ENCODE measurements at regions not wholly inside any gene's neighbourhood (a gene's known extent, or its start where the extent isn't known, plus 50 kb on each side); places are given as distances from the start of the nearest gene placed in this dataset.

- Histone ChIP-seq H3K4me3 (ENCODE audit: low read depth, low read length) (no peak overlapping the region), H3K27me3 (ENCODE audit: control insufficient read depth, insufficient read depth, low read length) (no peaks in the 10 kb centered on the region), H3K4me1 (ENCODE audit: control insufficient read depth, insufficient read depth, low read length) (peaks cover 12% of the 10 kb centered on the region), H3K9me3 (ENCODE audit: control insufficient read depth, insufficient read depth, low read length) (no peaks in the 10 kb centered on the region), H3K9ac (ENCODE audit: low read depth, low read length) (no peak overlapping the region), H3K36me3 (ENCODE audit: control insufficient read depth, insufficient read depth, low read length) (no peaks in the 10 kb centered on the region)
Measured at GRCh38 chr19:46926170-46927071, 65.6 kb downstream of the ARHGAP35 start.

GRCh38 chr19:46927106-46927505 lies 66.3 kb downstream of the ARHGAP35 start:
- no peaks in the 10 kb centered on the region for H3K9me3 ChIP-seq (ENCODE audit: control insufficient read depth, insufficient read depth, low read length)
- H3K9ac ChIP-seq (ENCODE audit: low read depth, low read length), result no peak overlapping the region
- H3K27me3 ChIP-seq (ENCODE audit: control insufficient read depth, insufficient read depth, low read length), result no peaks in the 10 kb centered on the region
- H3K4me1 ChIP-seq (ENCODE audit: control insufficient read depth, insufficient read depth, low read length), result peaks cover 12% of the 10 kb centered on the region
- H3K36me3 ChIP-seq (ENCODE audit: control insufficient read depth, insufficient read depth, low read length), result no peaks in the 10 kb centered on the region
- H3K4me3 ChIP-seq (ENCODE audit: low read depth, low read length), result no peak overlapping the region

GRCh38 chr19:46927893-46928292 lies 67.1 kb downstream of the ARHGAP35 start:
- Histone ChIP-seq H3K27me3 (ENCODE audit: control insufficient read depth, insufficient read depth, low read length) (no peaks in the 10 kb centered on the region), H3K36me3 (ENCODE audit: control insufficient read depth, insufficient read depth, low read length) (no peaks in the 10 kb centered on the region), H3K9me3 (ENCODE audit: control insufficient read depth, insufficient read depth, low read length) (no peaks in the 10 kb centered on the region), H3K9ac (ENCODE audit: low read depth, low read length) (no peak overlapping the region), H3K4me1 (ENCODE audit: control insufficient read depth, insufficient read depth, low read length) (peaks cover 12% of the 10 kb centered on the region), H3K4me3 (ENCODE audit: low read depth, low read length) (no peak overlapping the region)

GRCh38 chr19:46928951-46929350 lies 68.2 kb downstream of the ARHGAP35 start:
- H3K4me1 ChIP-seq (ENCODE audit: control insufficient read depth, insufficient read depth, low read length), result peaks cover 12% of the 10 kb centered on the region

GRCh38 chr19:46931202-46931601 lies 70.4 kb downstream of the ARHGAP35 start:
- no peaks in the 10 kb centered on the region for H3K36me3 ChIP-seq (ENCODE audit: control insufficient read depth, insufficient read depth, low read length)
- H3K4me1 ChIP-seq (ENCODE audit: control insufficient read depth, insufficient read depth, low read length), result peaks cover 6% of the 10 kb centered on the region
- no peaks in the 10 kb centered on the region for H3K9me3 ChIP-seq (ENCODE audit: control insufficient read depth, insufficient read depth, low read length)
- H3K27me3 ChIP-seq (ENCODE audit: control insufficient read depth, insufficient read depth, low read length), result no peaks in the 10 kb centered on the region
- H3K9ac ChIP-seq (ENCODE audit: low read depth, low read length), result no peak overlapping the region
- H3K4me3 ChIP-seq (ENCODE audit: low read depth, low read length), result no peak overlapping the region

More at GRCh38 chr19:46928951-46929350, 68.2 kb downstream of the ARHGAP35 start:
- Histone ChIP-seq H3K36me3 (ENCODE audit: control insufficient read depth, insufficient read depth, low read length) (no peaks in the 10 kb centered on the region), H3K27me3 (ENCODE audit: control insufficient read depth, insufficient read depth, low read length) (no peaks in the 10 kb centered on the region), H3K9me3 (ENCODE audit: control insufficient read depth, insufficient read depth, low read length) (no peaks in the 10 kb centered on the region), H3K4me3 (ENCODE audit: low read depth, low read length) (no peak overlapping the region), H3K9ac (ENCODE audit: low read depth, low read length) (no peak overlapping the region)

GRCh38 chr19:46932346-46932745 lies 71.5 kb downstream of the ARHGAP35 start:
- Histone ChIP-seq H3K4me3 (ENCODE audit: low read depth, low read length) (no peak overlapping the region), H3K4me1 (ENCODE audit: control insufficient read depth, insufficient read depth, low read length) (no peaks in the 10 kb centered on the region), H3K36me3 (ENCODE audit: control insufficient read depth, insufficient read depth, low read length) (no peaks in the 10 kb centered on the region), H3K9me3 (ENCODE audit: control insufficient read depth, insufficient read depth, low read length) (no peaks in the 10 kb centered on the region), H3K27me3 (ENCODE audit: control insufficient read depth, insufficient read depth, low read length) (no peaks in the 10 kb centered on the region), H3K9ac (ENCODE audit: low read depth, low read length) (no peak overlapping the region)

- Histone ChIP-seq H3K27me3 (ENCODE audit: control insufficient read depth, insufficient read depth, low read length) (no peaks in the 10 kb centered on the region), H3K36me3 (ENCODE audit: control insufficient read depth, insufficient read depth, low read length) (no peaks in the 10 kb centered on the region), H3K4me1 (ENCODE audit: control insufficient read depth, insufficient read depth, low read length) (no peaks in the 10 kb centered on the region), H3K9ac (ENCODE audit: low read depth, low read length) (no peak overlapping the region), H3K4me3 (ENCODE audit: low read depth, low read length) (no peak overlapping the region), H3K9me3 (ENCODE audit: control insufficient read depth, insufficient read depth, low read length) (no peaks in the 10 kb centered on the region)
Measured at GRCh38 chr19:46935066-46935663, 74.4 kb downstream of the ARHGAP35 start.

GRCh38 chr19:46943150-46943946 lies 76.3 kb upstream of the NPAS1 start:
- Histone ChIP-seq H3K27me3 (ENCODE audit: control insufficient read depth, insufficient read depth, low read length) (no peaks in the 10 kb centered on the region), H3K9me3 (ENCODE audit: control insufficient read depth, insufficient read depth, low read length) (no peaks in the 10 kb centered on the region), H3K36me3 (ENCODE audit: control insufficient read depth, insufficient read depth, low read length) (peaks cover 7% of the 10 kb centered on the region), H3K9ac (ENCODE audit: low read depth, low read length) (no peak overlapping the region), H3K4me1 (ENCODE audit: control insufficient read depth, insufficient read depth, low read length) (peaks cover 4% of the 10 kb centered on the region), H3K4me3 (ENCODE audit: low read depth, low read length) (no peak overlapping the region)

- peaks cover 7% of the 10 kb centered on the region for H3K36me3 ChIP-seq (ENCODE audit: control insufficient read depth, insufficient read depth, low read length)
- no peaks in the 10 kb centered on the region for H3K9me3 ChIP-seq (ENCODE audit: control insufficient read depth, insufficient read depth, low read length)
- H3K27me3 ChIP-seq (ENCODE audit: control insufficient read depth, insufficient read depth, low read length), result no peaks in the 10 kb centered on the region
- peaks cover 4% of the 10 kb centered on the region for H3K4me1 ChIP-seq (ENCODE audit: control insufficient read depth, insufficient read depth, low read length)
- no peak overlapping the region for H3K9ac ChIP-seq (ENCODE audit: low read depth, low read length)
- H3K4me3 ChIP-seq (ENCODE audit: low read depth, low read length), result no peak overlapping the region
Measured at GRCh38 chr19:46944123-46944748, 75.4 kb upstream of the NPAS1 start.

- no peak overlapping the region for H3K4me3 ChIP-seq (ENCODE audit: low read depth, low read length)
- H3K9me3 ChIP-seq (ENCODE audit: control insufficient read depth, insufficient read depth, low read length), result no peaks in the 10 kb centered on the region
- no peaks in the 10 kb centered on the region for H3K27me3 ChIP-seq (ENCODE audit: control insufficient read depth, insufficient read depth, low read length)
- peaks cover 7% of the 10 kb centered on the region for H3K36me3 ChIP-seq (ENCODE audit: control insufficient read depth, insufficient read depth, low read length)
- peaks cover 4% of the 10 kb centered on the region for H3K4me1 ChIP-seq (ENCODE audit: control insufficient read depth, insufficient read depth, low read length)
- peak overlapping the region; percentile 8 for H3K9ac ChIP-seq (ENCODE audit: low read depth, low read length)
Measured at GRCh38 chr19:46944918-46945628, 74.6 kb upstream of the NPAS1 start.
